ENCODE measurements at regions not wholly inside any gene's neighbourhood (a gene's known extent, or its start where the extent isn't known, plus 50 kb on each side); places are given as distances from the start of the nearest gene placed in this dataset.

DNA sequence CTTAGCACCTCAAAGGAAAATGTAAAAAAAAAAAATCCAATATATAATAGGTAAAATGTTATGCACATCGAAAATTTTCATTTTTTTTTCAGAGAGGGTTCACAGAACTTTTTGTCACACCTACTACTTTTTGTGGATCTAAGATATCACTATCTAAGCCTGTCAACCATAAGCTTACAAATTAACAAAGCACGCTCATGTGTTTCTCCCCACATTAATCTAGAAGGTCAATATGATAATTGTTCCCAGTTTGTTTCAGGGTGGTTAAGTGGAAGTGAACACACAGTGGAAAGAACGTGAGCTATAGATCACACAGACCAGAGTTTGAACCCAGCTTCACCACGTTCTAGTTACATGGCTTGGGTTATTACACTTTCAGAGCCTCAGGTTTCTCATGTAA lies 78.6 kb upstream of the ROBO2 start:
- TF ChIP-seq, protein P1, sequence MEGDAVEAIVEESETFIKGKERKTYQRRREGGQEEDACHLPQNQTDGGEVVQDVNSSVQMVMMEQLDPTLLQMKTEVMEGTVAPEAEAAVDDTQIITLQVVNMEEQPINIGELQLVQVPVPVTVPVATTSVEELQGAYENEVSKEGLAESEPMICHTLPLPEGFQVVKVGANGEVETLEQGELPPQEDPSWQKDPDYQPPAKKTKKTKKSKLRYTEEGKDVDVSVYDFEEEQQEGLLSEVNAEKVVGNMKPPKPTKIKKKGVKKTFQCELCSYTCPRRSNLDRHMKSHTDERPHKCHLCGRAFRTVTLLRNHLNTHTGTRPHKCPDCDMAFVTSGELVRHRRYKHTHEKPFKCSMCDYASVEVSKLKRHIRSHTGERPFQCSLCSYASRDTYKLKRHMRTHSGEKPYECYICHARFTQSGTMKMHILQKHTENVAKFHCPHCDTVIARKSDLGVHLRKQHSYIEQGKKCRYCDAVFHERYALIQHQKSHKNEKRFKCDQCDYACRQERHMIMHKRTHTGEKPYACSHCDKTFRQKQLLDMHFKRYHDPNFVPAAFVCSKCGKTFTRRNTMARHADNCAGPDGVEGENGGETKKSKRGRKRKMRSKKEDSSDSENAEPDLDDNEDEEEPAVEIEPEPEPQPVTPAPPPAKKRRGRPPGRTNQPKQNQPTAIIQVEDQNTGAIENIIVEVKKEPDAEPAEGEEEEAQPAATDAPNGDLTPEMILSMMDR (IDR thresholded peaks at IDR 0.05) = no peak
- no peak for TF ChIP-seq POLR2A (IDR thresholded peaks at IDR 0.05)

All from lower leg skin (tissue), 3 donors.